ENCODE measurements at regions not wholly inside any gene's neighbourhood (a gene's known extent, or its start where the extent isn't known, plus 50 kb on each side); places are given as distances from the start of the nearest gene placed in this dataset.

DNA sequence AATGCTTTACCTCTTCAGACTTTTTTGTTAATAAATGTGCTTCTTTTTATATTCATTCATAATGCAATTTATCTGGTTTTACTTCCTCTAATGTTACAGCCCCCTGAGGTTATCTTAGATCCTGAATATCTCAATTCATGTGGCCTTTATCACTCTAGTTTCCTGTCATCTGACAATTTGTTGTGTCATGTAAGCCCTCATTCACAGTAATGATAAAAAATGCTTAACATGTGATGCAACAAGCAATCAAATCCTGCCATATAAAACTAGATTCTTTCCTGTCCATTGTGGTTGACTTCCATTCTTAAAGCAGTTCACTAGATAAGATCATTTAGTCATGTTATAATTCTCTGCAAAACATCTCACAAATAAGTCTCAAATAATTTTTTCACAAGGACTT lies 991.2 kb upstream of the ACO1 start:
- TF ChIP-seq FOS (IDR thresholded peaks at IDR 0.05; ENCODE audit: low read depth, low read length), result no peak
- TF ChIP-seq, protein P1, sequence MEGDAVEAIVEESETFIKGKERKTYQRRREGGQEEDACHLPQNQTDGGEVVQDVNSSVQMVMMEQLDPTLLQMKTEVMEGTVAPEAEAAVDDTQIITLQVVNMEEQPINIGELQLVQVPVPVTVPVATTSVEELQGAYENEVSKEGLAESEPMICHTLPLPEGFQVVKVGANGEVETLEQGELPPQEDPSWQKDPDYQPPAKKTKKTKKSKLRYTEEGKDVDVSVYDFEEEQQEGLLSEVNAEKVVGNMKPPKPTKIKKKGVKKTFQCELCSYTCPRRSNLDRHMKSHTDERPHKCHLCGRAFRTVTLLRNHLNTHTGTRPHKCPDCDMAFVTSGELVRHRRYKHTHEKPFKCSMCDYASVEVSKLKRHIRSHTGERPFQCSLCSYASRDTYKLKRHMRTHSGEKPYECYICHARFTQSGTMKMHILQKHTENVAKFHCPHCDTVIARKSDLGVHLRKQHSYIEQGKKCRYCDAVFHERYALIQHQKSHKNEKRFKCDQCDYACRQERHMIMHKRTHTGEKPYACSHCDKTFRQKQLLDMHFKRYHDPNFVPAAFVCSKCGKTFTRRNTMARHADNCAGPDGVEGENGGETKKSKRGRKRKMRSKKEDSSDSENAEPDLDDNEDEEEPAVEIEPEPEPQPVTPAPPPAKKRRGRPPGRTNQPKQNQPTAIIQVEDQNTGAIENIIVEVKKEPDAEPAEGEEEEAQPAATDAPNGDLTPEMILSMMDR (conservative IDR thresholded peaks at IDR 0.05; ENCODE audit: low read depth, low read length), result no peak
- TF ChIP-seq BHLHE40 (IDR thresholded peaks at IDR 0.05; ENCODE audit: low read depth, low read length), result no peak
- no peak for TF ChIP-seq POLR2A (IDR thresholded peaks at IDR 0.05; ENCODE audit: low read depth, low read length)
- no peak for TF ChIP-seq MAFK (IDR thresholded peaks at IDR 0.05; ENCODE audit: low read depth, low read length)
- TF ChIP-seq RAD21 (IDR thresholded peaks at IDR 0.05; ENCODE audit: low read length), result no peak
